ENCODE measurements at regions not wholly inside any gene's neighbourhood (a gene's known extent, or its start where the extent isn't known, plus 50 kb on each side); places are given as distances from the start of the nearest gene placed in this dataset.

DNA sequence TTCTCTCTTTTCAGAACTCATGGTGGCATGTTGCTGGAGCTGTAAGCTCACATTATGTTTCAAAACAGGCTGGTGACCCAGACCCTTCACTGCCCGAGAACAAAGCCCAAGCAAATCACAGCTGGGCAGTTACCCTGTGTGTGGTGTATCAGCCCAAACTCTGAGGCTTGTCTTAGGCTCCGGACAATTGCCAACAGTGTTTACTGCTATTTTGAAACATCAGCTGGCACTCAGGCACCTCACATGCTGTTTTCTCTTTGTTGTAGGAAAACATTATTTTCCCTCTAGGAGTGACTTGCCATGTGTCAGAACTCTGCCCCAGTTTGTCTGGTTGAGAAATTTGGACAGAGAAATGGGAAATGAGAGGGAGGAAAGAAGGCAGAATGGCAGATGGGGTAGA is 237.6 kb upstream of the APCDD1 start:
- ATAC-seq: no peak
- peaks cover 8% of the 10 kb centered on the region for H3K9me3 ChIP-seq
- TF ChIP-seq, protein P1, sequence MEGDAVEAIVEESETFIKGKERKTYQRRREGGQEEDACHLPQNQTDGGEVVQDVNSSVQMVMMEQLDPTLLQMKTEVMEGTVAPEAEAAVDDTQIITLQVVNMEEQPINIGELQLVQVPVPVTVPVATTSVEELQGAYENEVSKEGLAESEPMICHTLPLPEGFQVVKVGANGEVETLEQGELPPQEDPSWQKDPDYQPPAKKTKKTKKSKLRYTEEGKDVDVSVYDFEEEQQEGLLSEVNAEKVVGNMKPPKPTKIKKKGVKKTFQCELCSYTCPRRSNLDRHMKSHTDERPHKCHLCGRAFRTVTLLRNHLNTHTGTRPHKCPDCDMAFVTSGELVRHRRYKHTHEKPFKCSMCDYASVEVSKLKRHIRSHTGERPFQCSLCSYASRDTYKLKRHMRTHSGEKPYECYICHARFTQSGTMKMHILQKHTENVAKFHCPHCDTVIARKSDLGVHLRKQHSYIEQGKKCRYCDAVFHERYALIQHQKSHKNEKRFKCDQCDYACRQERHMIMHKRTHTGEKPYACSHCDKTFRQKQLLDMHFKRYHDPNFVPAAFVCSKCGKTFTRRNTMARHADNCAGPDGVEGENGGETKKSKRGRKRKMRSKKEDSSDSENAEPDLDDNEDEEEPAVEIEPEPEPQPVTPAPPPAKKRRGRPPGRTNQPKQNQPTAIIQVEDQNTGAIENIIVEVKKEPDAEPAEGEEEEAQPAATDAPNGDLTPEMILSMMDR (IDR thresholded peaks at IDR 0.05): no peak
- intact Hi-C loops (cut with DNase I, micrococcal nuclease): no loop called here
- no peak for DNase-seq
- H3K4me1 ChIP-seq (ENCODE audit: low read depth): no peaks in the 10 kb centered on the region
- H3K4me3 ChIP-seq: no peak overlapping the region
- H3K36me3 ChIP-seq (ENCODE audit: low read depth): no peaks in the 10 kb centered on the region

DNA sequence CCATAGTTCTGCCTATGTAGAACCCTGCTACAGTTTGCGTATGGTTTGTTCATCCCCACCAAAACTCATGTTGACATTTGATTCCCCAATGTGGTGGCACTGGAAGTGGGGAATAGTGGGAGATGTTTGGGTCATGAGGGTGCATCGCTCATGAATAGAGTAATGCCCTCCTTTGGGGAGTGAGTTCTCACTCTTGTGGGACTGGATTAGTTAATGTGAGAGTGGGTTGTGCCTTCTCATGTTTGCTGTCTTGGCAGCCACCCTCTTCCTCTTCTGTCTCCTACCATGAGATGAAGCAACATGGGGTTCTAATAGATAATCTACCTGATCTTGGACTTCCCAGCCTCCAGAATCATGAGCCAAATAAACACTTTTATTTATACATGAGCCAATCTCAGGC is 237.2 kb upstream of the APCDD1 start:
- TF ChIP-seq, protein P1 (IDR thresholded peaks at IDR 0.05): no peak
- intact Hi-C loops (cut with DNase I, micrococcal nuclease): no loop called here
- H3K4me3 ChIP-seq: no peak overlapping the region
- H3K36me3 ChIP-seq (ENCODE audit: low read depth): no peaks in the 10 kb centered on the region
- no peaks in the 10 kb centered on the region for H3K4me1 ChIP-seq (ENCODE audit: low read depth)
- peaks cover 8% of the 10 kb centered on the region for H3K9me3 ChIP-seq
- DNase-seq (no peak), ATAC-seq (no peak)

DNA sequence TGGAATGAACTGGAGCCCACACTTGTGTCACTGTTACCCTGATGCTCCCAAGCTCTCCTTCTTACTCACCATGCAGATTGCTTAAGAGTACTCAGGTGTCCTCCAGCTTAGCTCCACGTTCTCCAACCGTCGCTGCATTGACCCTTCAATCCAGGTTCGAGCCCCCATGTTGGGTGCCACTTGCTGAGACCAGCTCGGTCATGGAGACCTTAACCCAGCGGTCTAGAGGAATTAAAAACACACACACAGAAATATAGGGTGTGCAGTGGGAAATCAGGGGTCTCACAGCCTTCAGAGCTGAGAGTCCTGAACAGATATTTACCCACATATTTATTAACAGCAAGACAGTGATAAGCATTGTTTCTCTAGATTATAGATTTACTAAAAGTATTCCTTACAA is 229.1 kb upstream of the APCDD1 start:
- ATAC-seq (no peak), DNase-seq (no peak)
- TF ChIP-seq, protein P1 (IDR thresholded peaks at IDR 0.05): no peak
- H3K4me3 ChIP-seq: no peak overlapping the region
- intact Hi-C loops (cut with DNase I, micrococcal nuclease): no loop called here
- H3K9me3 ChIP-seq: peaks cover 8% of the 10 kb centered on the region
- H3K4me1 ChIP-seq (ENCODE audit: low read depth): no peaks in the 10 kb centered on the region
- H3K36me3 ChIP-seq (ENCODE audit: low read depth): no peaks in the 10 kb centered on the region

DNA sequence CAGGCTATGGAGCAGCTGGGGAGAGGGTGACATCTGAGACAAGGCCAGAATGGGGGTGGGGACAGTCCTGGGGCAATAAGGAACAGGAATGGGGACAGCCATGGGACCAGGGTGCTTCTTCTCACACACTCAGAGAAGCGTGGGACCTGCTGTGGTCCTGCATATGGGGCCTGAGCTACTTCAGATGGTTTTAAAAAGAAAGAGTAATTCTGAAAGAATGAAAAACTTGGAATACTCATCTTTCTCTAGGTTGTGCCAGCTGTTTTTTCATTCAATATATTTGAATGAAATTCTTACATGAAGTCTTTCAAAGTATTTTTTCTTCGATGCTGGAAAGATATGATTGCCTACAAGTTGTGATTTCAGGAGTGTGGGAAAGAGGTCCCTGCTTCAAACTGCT is 227.5 kb upstream of the APCDD1 start:
- H3K4me3 ChIP-seq: no peak overlapping the region
- DNase-seq (no peak), ATAC-seq (no peak)
- H3K36me3 ChIP-seq (ENCODE audit: low read depth): no peaks in the 10 kb centered on the region
- no peaks in the 10 kb centered on the region for H3K4me1 ChIP-seq (ENCODE audit: low read depth)
- intact Hi-C loops (cut with DNase I, micrococcal nuclease): no loop called here
- H3K9me3 ChIP-seq: peaks cover 2% of the 10 kb centered on the region
- TF ChIP-seq, protein P1 (IDR thresholded peaks at IDR 0.05): no peak

DNA sequence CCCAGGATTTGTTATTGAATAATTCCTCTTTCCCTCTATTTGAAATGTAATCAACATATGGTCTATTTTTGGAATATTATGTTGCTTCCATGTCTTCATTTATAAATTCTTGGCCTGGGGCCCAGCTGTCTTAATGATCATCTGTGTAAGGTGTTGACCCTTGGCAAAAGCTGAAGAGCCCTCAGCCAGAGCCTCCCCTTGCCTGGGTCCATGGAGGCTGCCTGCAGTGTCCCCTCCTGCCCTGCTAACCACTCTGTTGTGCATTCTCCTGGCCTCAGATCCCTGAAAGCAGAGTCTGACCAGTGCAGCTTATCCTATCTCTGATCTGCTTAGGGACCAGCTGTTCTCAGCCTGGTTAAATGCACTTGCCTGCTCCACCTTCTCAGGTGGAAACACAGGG is 226.1 kb upstream of the APCDD1 start:
- no peaks in the 10 kb centered on the region for H3K4me1 ChIP-seq (ENCODE audit: low read depth)
- H3K9me3 ChIP-seq: peaks cover 2% of the 10 kb centered on the region
- intact Hi-C loops (cut with DNase I, micrococcal nuclease): no loop called here
- no peak for ATAC-seq
- no peaks in the 10 kb centered on the region for H3K36me3 ChIP-seq (ENCODE audit: low read depth)
- TF ChIP-seq, protein P1 (IDR thresholded peaks at IDR 0.05): no peak
- DNase-seq: no peak
- H3K4me3 ChIP-seq: no peak overlapping the region

DNA sequence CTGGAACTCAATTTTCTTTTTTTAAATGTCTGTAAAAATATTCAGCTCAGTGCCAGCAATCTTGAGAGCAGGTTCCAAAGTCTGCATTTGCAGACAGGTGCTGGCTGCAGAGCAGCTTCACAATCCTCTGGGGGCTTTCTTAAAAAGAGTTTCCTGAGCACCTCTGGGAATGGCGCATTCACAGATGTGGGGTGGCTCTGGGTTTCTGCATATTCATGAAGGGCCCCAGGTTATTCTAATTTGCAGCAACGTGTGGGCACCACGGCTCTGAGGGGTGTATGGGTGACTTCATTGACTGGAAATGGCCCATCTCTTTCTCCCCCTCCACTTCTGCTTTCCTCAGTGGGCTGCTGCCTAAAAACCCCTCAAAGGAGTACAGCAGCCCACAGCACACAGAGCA is 225.0 kb upstream of the APCDD1 start:
- intact Hi-C loops (cut with DNase I, micrococcal nuclease): no loop called here
- H3K4me1 ChIP-seq (ENCODE audit: low read depth): no peaks in the 10 kb centered on the region
- peaks cover 2% of the 10 kb centered on the region for H3K9me3 ChIP-seq
- DNase-seq (no peak), ATAC-seq (no peak)
- no peak overlapping the region for H3K4me3 ChIP-seq
- TF ChIP-seq, protein P1 (IDR thresholded peaks at IDR 0.05): no peak
- H3K36me3 ChIP-seq (ENCODE audit: low read depth): no peaks in the 10 kb centered on the region
